Endothelial cell of umbilical vein (primary cell): ENCODE measurements at regions not wholly inside any gene's neighbourhood (a gene's known extent, or its start where the extent isn't known, plus 50 kb on each side); places are given as distances from the start of the nearest gene placed in this dataset.
"Not testable (repeated sequence)": the region's sequence is repeated elsewhere in the genome, so short reads cannot be mapped to it uniquely, and the experiment has no call there.

Experiments
- BruUV-seq: library from RNA; stranded (reverse); fragments of 400-500 nt; replicated peaks from 2 replicates; lab custom pipeline; 2021; lab: Mats Ljungman, UMichigan
- CTCF ChIA-PET: fragments of 300-600, 350-600 bp; sonication (Branson Sonifier 250); formaldehyde crosslinking; loops from one replicate; lab custom pipeline; 2021; ENCODE audit warnings: antibody characterized with exemption, inconsistent platforms; lab: Charles Lee
- POLR2A ChIA-PET: fragments of 300-600, 350-600 bp; sonication (Branson Sonifier 250); formaldehyde crosslinking; loops from one replicate; lab custom pipeline; 2021; ENCODE audit warnings: antibody characterized with exemption, inconsistent platforms; lab: Charles Lee
- DNase-seq: peaks from one replicate; pipeline ENCODE4 v3.0.0-alpha.2; 2011; ENCODE audit warnings: low read depth, low spot score
- FAIRE-seq: peaks from 2 replicates; lab custom pipeline; 2011; peaks lifted over from hg19 to GRCh38; lab: Jason Lieb, UNC
- H2AFZ ChIP-seq: 2 replicates; pipeline ENCODE4 v1.6.0; 2012; ENCODE audit warnings: low read depth, low read length, control low read depth, inconsistent platforms
- H3K27ac ChIP-seq: 2 replicates; pipeline ENCODE4 v1.5.1; 2011; ENCODE audit warnings: low read depth, mild to moderate bottlenecking, control low read depth, low read length, moderate library complexity; ENCODE audit not compliant: insufficient read depth
- H3K27me3 ChIP-seq, 2 experiments: 2 replicates each; pipeline versions ENCODE4 v1.6.0 to v1.6.1; 2011; ENCODE audit warnings: low read length in 2 of 2, mixed read lengths in 1 of 2; ENCODE audit not compliant: control insufficient read depth in 2 of 2, insufficient read depth in 2 of 2
- H3K36me3 ChIP-seq, 2 experiments: 2 replicates in 1 of 2; 3 replicates in 1 of 2; pipeline ENCODE4 v1.5.1; 2011; ENCODE audit warnings: low read length in 2 of 2, mild to moderate bottlenecking in 1 of 2, moderate library complexity in 1 of 2; ENCODE audit not compliant: control insufficient read depth in 2 of 2, insufficient read depth in 2 of 2; ENCODE audit errors: extremely low read depth in 1 of 2
- H3K4me1 ChIP-seq: 3 replicates; pipeline ENCODE4 v1.5.1; 2011; ENCODE audit warnings: mild to moderate bottlenecking, low read length; ENCODE audit not compliant: control insufficient read depth, insufficient read depth; ENCODE audit errors: extremely low read depth
- H3K4me2 ChIP-seq: 2 replicates; pipeline ENCODE4 v1.6.1; 2011; ENCODE audit warnings: low read length, control low read depth, mixed read lengths; ENCODE audit not compliant: insufficient read depth
- H3K4me3 ChIP-seq, 3 experiments: fragments of 200-600 bp in 1 of 3; sonication (generic), shearing (Covaris generic) in 1 of 3; replicated peaks in 1 of 3; 2 replicates each; pipeline ENCODE4 v1.5.1; 2011 to 2016; ENCODE audit warnings: control low read depth in 3 of 3, low read length in 3 of 3, mild to moderate bottlenecking in 2 of 3, inconsistent platforms in 1 of 3, low read depth in 1 of 3, moderate library complexity in 1 of 3; ENCODE audit not compliant: insufficient read depth in 1 of 3
- H3K79me2 ChIP-seq: 2 replicates; pipeline ENCODE4 v1.6.0; 2012; ENCODE audit warnings: low read length, inconsistent platforms; ENCODE audit not compliant: control insufficient read depth, insufficient read depth
- H3K9ac ChIP-seq: replicated peaks from 2 replicates; pipeline ENCODE3; 2011; ENCODE audit warnings: low read length, control low read depth; ENCODE audit not compliant: insufficient read depth; ENCODE audit errors: extremely low read depth
- H3K9me1 ChIP-seq: replicated peaks from 3 replicates; pipeline ENCODE4 v1.6.0; 2011; ENCODE audit warnings: mild to moderate bottlenecking, low read length; ENCODE audit not compliant: control insufficient read depth, insufficient read depth; ENCODE audit errors: extremely low read depth
- H3K9me3 ChIP-seq: replicated peaks from 2 replicates; pipeline ENCODE4 v1.5.1; 2012; ENCODE audit warnings: low read length, inconsistent platforms; ENCODE audit not compliant: control insufficient read depth, insufficient read depth
- H4K20me1 ChIP-seq: replicated peaks from 2 replicates; pipeline ENCODE3; 2011; ENCODE audit warnings: mild to moderate bottlenecking, low read length; ENCODE audit not compliant: control insufficient read depth, insufficient read depth; ENCODE audit errors: extremely low read depth
- CTCF ChIP-seq, 2 donors: IDR thresholded peaks; 1 replicate in 1 of 2; 2 replicates in 1 of 2; pipeline ENCODE4 v1.5.1; 2011; ENCODE audit warnings: low read length in 2 of 2, mild to moderate bottlenecking in 2 of 2, moderate library complexity in 2 of 2, control low read depth in 1 of 2, inconsistent platforms in 1 of 2, low read depth in 1 of 2; ENCODE audit not compliant: insufficient read depth in 1 of 2; ENCODE audit errors: extremely low read depth in 1 of 2
- EZH2 ChIP-seq: IDR thresholded peaks from 2 replicates; pipeline ENCODE4 v1.6.1; 2012; ENCODE audit warnings: borderline replicate concordance, low read depth, mild to moderate bottlenecking, moderate library complexity, low read length, inconsistent platforms; ENCODE audit not compliant: severe bottlenecking
- FOS ChIP-seq: IDR thresholded peaks from 2 replicates; pipeline ENCODE4 v1.6.1; 2011; ENCODE audit warnings: mild to moderate bottlenecking, low read length, moderate library complexity, borderline replicate concordance; ENCODE audit not compliant: insufficient read depth
- GATA2 ChIP-seq: IDR thresholded peaks from 2 replicates; pipeline ENCODE4 v1.7.0; 2011; ENCODE audit warnings: low read depth, mild to moderate bottlenecking, moderate library complexity, mixed read lengths, low read length; ENCODE audit not compliant: insufficient read length, insufficient read depth
- JUN ChIP-seq: IDR thresholded peaks from 2 replicates; pipeline ENCODE4 v1.6.1; 2011; ENCODE audit warnings: borderline replicate concordance, low read depth; ENCODE audit not compliant: insufficient read length, insufficient read depth
- MAX ChIP-seq: IDR thresholded peaks from 2 replicates; pipeline ENCODE4 v1.6.1; 2011; ENCODE audit not compliant: insufficient read depth, insufficient read length
- MYC ChIP-seq: IDR thresholded peaks from one replicate; pipeline ENCODE4 v1.6.1; 2011; ENCODE audit warnings: mild to moderate bottlenecking, low read depth, low read length
- POLR2A ChIP-seq: IDR thresholded peaks from 2 replicates; pipeline ENCODE4 v1.6.1; 2012; ENCODE audit warnings: low read depth, mild to moderate bottlenecking, control low read depth, low read length
- POLR2AphosphoS5 ChIP-seq: IDR thresholded peaks from 2 replicates; pipeline ENCODE4 v1.6.1; 2012; ENCODE audit warnings: low read depth, mild to moderate bottlenecking, control low read depth, low read length, moderate library complexity; ENCODE audit not compliant: insufficient read depth
- dilution Hi-C: fragments of 300-500 bp; cut with MboI; formaldehyde crosslinking; loops from one replicate; pipeline ENCODE4 v1.15.0; 2019; ENCODE audit warnings: low sequenced_read_pairs; ENCODE audit not compliant: extremely low pct_ligation_motif_present
- intact Hi-C: fragments of 100-400 bp; cut with micrococcal nuclease; formaldehyde crosslinking; loops from one replicate; pipeline ENCODE4 v1.10.0; 2022

- H3K79me2 ChIP-seq, H3K9me3 ChIP-seq, H3K4me3 ChIP-seq, H3K36me3 ChIP-seq, H3K27me3 ChIP-seq, H3K9ac ChIP-seq, CTCF ChIA-PET, H4K20me1 ChIP-seq, H3K4me1 ChIP-seq, H3K9me1 ChIP-seq, FAIRE-seq, POLR2A ChIA-PET, H3K4me2 ChIP-seq, BruUV-seq, H3K27ac ChIP-seq, H2AFZ ChIP-seq, dilution Hi-C loops, DNase-seq, intact Hi-C loops: not testable (repeated sequence)
These were observed 199.7 kb upstream of the TRPC7 start for GRCh38 chr5:136565050-136565449.

GRCh38 chr5:136564431-136564830 is 199.1 kb upstream of the TRPC7 start:
- H3K4me1 ChIP-seq, dilution Hi-C loops, H3K4me2 ChIP-seq, H2AFZ ChIP-seq, H3K36me3 ChIP-seq, H3K9ac ChIP-seq, H3K27me3 ChIP-seq, FAIRE-seq, POLR2A ChIA-PET, H3K79me2 ChIP-seq, BruUV-seq, H3K9me3 ChIP-seq, H3K4me3 ChIP-seq, DNase-seq, CTCF ChIA-PET, H3K9me1 ChIP-seq, H3K27ac ChIP-seq, H4K20me1 ChIP-seq, intact Hi-C loops: not testable (repeated sequence)

GRCh38 chr5:136563489-136563888 is 198.1 kb upstream of the TRPC7 start:
- intact Hi-C loops = no loop called here
- Histone ChIP-seq H3K27ac (no peak overlapping the region), H3K9ac (no peak overlapping the region), H3K36me3 (no peaks in the 10 kb centered on the region), H3K27me3 (peaks cover 0 to 6% of the 10 kb centered on the region in 2 experiments), H3K4me2 (no peak overlapping the region), H3K9me3 (no peaks in the 10 kb centered on the region), H3K4me1 (no peaks in the 10 kb centered on the region), H3K4me3 (no peak overlapping the region), H3K9me1 (no peaks in the 10 kb centered on the region), H3K79me2 (no peaks in the 10 kb centered on the region), H2AFZ (no peak overlapping the region), H4K20me1 (no peaks in the 10 kb centered on the region)
- DNase-seq = no peak
- no peak for FAIRE-seq
- dilution Hi-C loops = no loop called here
- POLR2A ChIA-PET = no interaction called here
- CTCF ChIA-PET = no interaction called here
- no TSS peak for BruUV-seq
- TF ChIP-seq FOS = no peak
- no peak for TF ChIP-seq JUN
- no peak for TF ChIP-seq MYC
- no peak for TF ChIP-seq EZH2
- TF ChIP-seq CTCF (IDR thresholded peaks at IDR 0.05; ENCODE audit: extremely low read depth in 1 of 2, insufficient read depth in 1 of 2, low read depth in 1 of 2, low read length in 2 of 2) = no peak
- no peak for TF ChIP-seq POLR2A
- no peak for TF ChIP-seq POLR2AphosphoS5
- TF ChIP-seq GATA2 = no peak
- TF ChIP-seq MAX = no peak
